ENCODE measurements at regions not wholly inside any gene's neighbourhood (a gene's known extent, or its start where the extent isn't known, plus 50 kb on each side); places are given as distances from the start of the nearest gene placed in this dataset.

GRCh38 chr2:52387937-52388590 is 1356.1 kb upstream of the NRXN1 start:
- Mint-ChIP-seq H3K36me3 (no peaks in the 10 kb centered on the region), H3K27me3 (no peaks in the 10 kb centered on the region), H3K9me3 (peaks cover 0 to 11% (median 0%) of the 10 kb centered on the region in 7 donors), H3K4me1 (no peaks in the 10 kb centered on the region), H3K27ac (no peak overlapping the region), H3K4me3 (no peak overlapping the region)
- DNase-seq, result no peak
- ATAC-seq (ENCODE audit: low read depth in 2 of 2), result no peak

GRCh38 chr2:52386433-52387030 is 1354.6 kb upstream of the NRXN1 start:
- Mint-ChIP-seq H3K27ac (no peak overlapping the region), H3K36me3 (no peaks in the 10 kb centered on the region), H3K9me3 (peaks cover 0 to 11% (median 1%) of the 10 kb centered on the region in 7 donors), H3K4me1 (no peaks in the 10 kb centered on the region), H3K4me3 (no peak overlapping the region), H3K27me3 (no peaks in the 10 kb centered on the region)
- DNase-seq (no peak), ATAC-seq (ENCODE audit: low read depth in 2 of 2) (no peak)

DNA sequence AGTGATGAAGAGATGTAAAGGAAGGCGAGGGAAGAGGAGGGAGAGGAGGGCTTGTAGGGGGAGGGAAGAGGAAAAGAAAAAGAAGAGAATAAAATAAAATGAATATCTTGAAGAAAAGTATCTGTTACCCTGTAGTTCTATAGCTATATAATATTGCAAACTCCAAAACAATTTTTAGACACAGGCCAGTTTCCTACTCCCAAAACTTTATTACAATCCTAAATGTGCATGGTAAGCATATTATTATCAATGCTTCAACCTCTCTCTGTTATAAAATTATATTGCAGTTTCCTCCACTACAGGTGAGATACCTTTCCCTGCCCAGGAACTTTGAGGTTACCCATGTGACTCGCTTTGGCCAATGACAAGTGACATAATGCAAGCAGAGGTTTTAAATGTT is 1351.6 kb upstream of the NRXN1 start:
- Mint-ChIP-seq H3K27ac (no peak overlapping the region), H3K4me3 (no peak overlapping the region), H3K9me3 (peaks cover 0 to 11% (median 1%) of the 10 kb centered on the region in 7 donors), H3K36me3 (no peaks in the 10 kb centered on the region), H3K4me1 (no peaks in the 10 kb centered on the region), H3K27me3 (no peaks in the 10 kb centered on the region)
- DNase-seq (no peak), ATAC-seq (ENCODE audit: low read depth in 2 of 2) (no peak)

- H3K4me1 Mint-ChIP-seq, result no peaks in the 10 kb centered on the region
- no peak overlapping the region for H3K4me3 Mint-ChIP-seq
- H3K36me3 Mint-ChIP-seq, result no peaks in the 10 kb centered on the region
- peaks cover 0 to 10% (median 4%) of the 10 kb centered on the region in 7 donors for H3K9me3 Mint-ChIP-seq
- no peak overlapping the region for H3K27ac Mint-ChIP-seq
- H3K27me3 Mint-ChIP-seq, result no peaks in the 10 kb centered on the region
- DNase-seq (no peak), ATAC-seq (ENCODE audit: low read depth in 2 of 2) (no peak)
These were observed 1337.2 kb upstream of the NRXN1 start for GRCh38 chr2:52369178-52369577.

- Mint-ChIP-seq H3K4me1 (no peaks in the 10 kb centered on the region), H3K36me3 (no peaks in the 10 kb centered on the region), H3K27ac (no peak overlapping the region), H3K27me3 (no peaks in the 10 kb centered on the region), H3K4me3 (no peak overlapping the region), H3K9me3 (peaks cover 0 to 10% (median 4%) of the 10 kb centered on the region in 7 donors)
- no peak for DNase-seq
- no peak for ATAC-seq (ENCODE audit: low read depth in 2 of 2)
These were observed 1336.2 kb upstream of the NRXN1 start for GRCh38 chr2:52368141-52368540.

GRCh38 chr2:52365946-52366345 is 1334.0 kb upstream of the NRXN1 start:
- H3K27ac Mint-ChIP-seq, result no peak overlapping the region
- H3K27me3 Mint-ChIP-seq, result no peaks in the 10 kb centered on the region
- no peaks in the 10 kb centered on the region for H3K36me3 Mint-ChIP-seq
- DNase-seq, result no peak
- H3K9me3 Mint-ChIP-seq, result peaks cover 0 to 10% (median 3%) of the 10 kb centered on the region in 7 donors
- ATAC-seq (ENCODE audit: low read depth in 2 of 2), result no peak
- no peak overlapping the region for H3K4me3 Mint-ChIP-seq
- no peaks in the 10 kb centered on the region for H3K4me1 Mint-ChIP-seq

DNA sequence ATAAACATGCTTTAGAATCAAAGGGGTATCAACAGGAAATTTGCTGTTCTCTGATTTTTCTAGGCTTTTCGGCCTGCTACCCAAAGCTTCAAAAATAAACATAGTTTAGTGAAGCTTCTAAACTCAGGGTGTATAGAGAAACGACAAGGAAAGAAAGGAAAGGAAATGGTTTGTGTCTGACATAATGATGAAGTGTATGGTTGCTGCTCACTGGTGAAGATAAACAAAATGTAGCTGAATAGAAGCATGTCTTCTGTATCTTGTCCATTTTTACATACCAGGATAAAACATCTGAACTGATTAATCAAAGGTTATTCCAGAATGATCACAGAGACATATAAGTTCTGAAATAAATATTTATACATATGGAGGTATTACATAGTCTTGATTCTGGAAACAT is 1324.6 kb upstream of the NRXN1 start:
- Mint-ChIP-seq H3K27me3 (no peaks in the 10 kb centered on the region), H3K4me3 (no peak overlapping the region), H3K27ac (no peak overlapping the region), H3K36me3 (no peaks in the 10 kb centered on the region), H3K4me1 (no peaks in the 10 kb centered on the region), H3K9me3 (peaks cover 3 to 16% (median 9%) of the 10 kb centered on the region in 7 donors)
- DNase-seq, result no peak
- no peak for ATAC-seq (ENCODE audit: low read depth in 2 of 2)

- Mint-ChIP-seq H3K27me3 (no peaks in the 10 kb centered on the region), H3K9me3 (peaks cover 0 to 10% (median 6%) of the 10 kb centered on the region in 7 donors), H3K4me1 (no peaks in the 10 kb centered on the region), H3K36me3 (no peaks in the 10 kb centered on the region), H3K27ac (no peak overlapping the region), H3K4me3 (no peak overlapping the region)
- no peak for ATAC-seq (ENCODE audit: low read depth in 2 of 2)
- DNase-seq, result no peak
These were observed 1315.4 kb upstream of the NRXN1 start for GRCh38 chr2:52347292-52347691.

GRCh38 chr2:52345676-52346075 is 1313.7 kb upstream of the NRXN1 start:
- DNase-seq (no peak), ATAC-seq (ENCODE audit: low read depth in 2 of 2) (no peak)
- H3K27me3 Mint-ChIP-seq, result no peaks in the 10 kb centered on the region
- H3K9me3 Mint-ChIP-seq, result peaks cover 0 to 13% (median 6%) of the 10 kb centered on the region in 7 donors
- no peaks in the 10 kb centered on the region for H3K4me1 Mint-ChIP-seq
- no peak overlapping the region for H3K4me3 Mint-ChIP-seq
- H3K27ac Mint-ChIP-seq, result peak overlapping the region in 1 of 6 donors; percentile 36
- no peaks in the 10 kb centered on the region for H3K36me3 Mint-ChIP-seq

- H3K9me3 Mint-ChIP-seq, result peaks cover 0 to 13% (median 6%) of the 10 kb centered on the region in 7 donors
- DNase-seq (no peak), ATAC-seq (ENCODE audit: low read depth in 2 of 2) (no peak)
- H3K4me1 Mint-ChIP-seq, result no peaks in the 10 kb centered on the region
- H3K4me3 Mint-ChIP-seq, result no peak overlapping the region
- no peak overlapping the region for H3K27ac Mint-ChIP-seq
- H3K36me3 Mint-ChIP-seq, result no peaks in the 10 kb centered on the region
- H3K27me3 Mint-ChIP-seq, result no peaks in the 10 kb centered on the region
These were observed 1313.2 kb upstream of the NRXN1 start for GRCh38 chr2:52345082-52345481.

GRCh38 chr2:52343706-52344266 is 1311.9 kb upstream of the NRXN1 start:
- H3K4me1 Mint-ChIP-seq, result no peaks in the 10 kb centered on the region
- ATAC-seq (ENCODE audit: low read depth in 2 of 2) (no peak), DNase-seq (no peak)
- H3K9me3 Mint-ChIP-seq, result peaks cover 0 to 7% (median under 1%) of the 10 kb centered on the region in 7 donors
- H3K27ac Mint-ChIP-seq, result no peak overlapping the region
- no peaks in the 10 kb centered on the region for H3K27me3 Mint-ChIP-seq
- H3K4me3 Mint-ChIP-seq, result no peak overlapping the region
- no peaks in the 10 kb centered on the region for H3K36me3 Mint-ChIP-seq

DNA sequence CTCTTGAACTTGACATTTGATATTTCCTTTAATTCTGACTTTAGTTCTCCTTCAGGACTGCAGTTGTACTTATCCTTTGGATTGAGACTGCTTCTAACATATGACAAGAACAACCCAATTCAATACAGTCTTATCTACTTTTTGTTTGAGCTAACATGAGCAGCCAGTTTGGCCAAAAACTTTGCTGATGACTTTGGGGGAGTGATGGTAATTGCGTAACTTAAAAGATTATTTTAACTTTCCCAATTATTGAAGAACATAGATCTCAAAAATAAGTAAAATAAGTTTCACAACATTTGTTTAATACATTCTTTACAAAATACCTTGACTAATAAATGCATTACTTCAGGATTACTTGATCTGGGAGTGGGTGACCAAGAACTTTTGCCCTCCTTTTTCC is 1311.1 kb upstream of the NRXN1 start:
- Mint-ChIP-seq H3K27ac (no peak overlapping the region), H3K4me1 (no peaks in the 10 kb centered on the region), H3K27me3 (no peaks in the 10 kb centered on the region), H3K9me3 (peaks cover 0 to 6% (median 0%) of the 10 kb centered on the region in 7 donors), H3K4me3 (no peak overlapping the region), H3K36me3 (no peaks in the 10 kb centered on the region)
- DNase-seq (no peak), ATAC-seq (ENCODE audit: low read depth in 2 of 2) (no peak)

DNA sequence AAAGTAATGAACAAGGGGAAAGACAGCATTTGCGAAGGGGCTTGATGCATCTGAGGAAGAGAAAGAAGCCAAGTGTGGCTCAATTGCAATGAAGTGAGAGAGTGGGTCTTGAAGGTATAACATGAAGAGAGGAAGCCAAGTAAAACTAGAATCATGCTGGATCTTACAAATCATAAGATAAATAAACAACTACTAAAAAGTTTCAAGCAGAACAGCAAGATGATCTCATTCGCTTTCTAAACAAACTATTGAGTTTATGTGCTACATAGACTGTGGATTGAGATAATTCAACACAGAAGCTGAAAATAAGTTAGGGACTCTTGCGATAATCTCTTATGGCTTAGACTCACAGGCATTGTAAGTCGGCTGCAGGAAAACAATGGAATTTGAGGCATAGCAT is 1310.5 kb upstream of the NRXN1 start:
- no peak for ATAC-seq (ENCODE audit: low read depth in 2 of 2)
- no peaks in the 10 kb centered on the region for H3K36me3 Mint-ChIP-seq
- H3K9me3 Mint-ChIP-seq, result peaks cover 0 to 6% (median 0%) of the 10 kb centered on the region in 7 donors
- no peaks in the 10 kb centered on the region for H3K4me1 Mint-ChIP-seq
- no peaks in the 10 kb centered on the region for H3K27me3 Mint-ChIP-seq
- no peak overlapping the region for H3K27ac Mint-ChIP-seq
- no peak overlapping the region for H3K4me3 Mint-ChIP-seq
- no peak for DNase-seq

- H3K27me3 Mint-ChIP-seq, result no peaks in the 10 kb centered on the region
- H3K4me1 Mint-ChIP-seq, result no peaks in the 10 kb centered on the region
These were observed 1309.8 kb upstream of the NRXN1 start for GRCh38 chr2:52341732-52342131.

More at GRCh38 chr2:52341732-52342131, 1309.8 kb upstream of the NRXN1 start:
- Mint-ChIP-seq H3K27ac (peak overlapping the region in 1 of 6 donors; percentile 15), H3K4me3 (no peak overlapping the region), H3K9me3 (peaks cover 0 to 6% (median 2%) of the 10 kb centered on the region in 7 donors), H3K36me3 (no peaks in the 10 kb centered on the region)
- DNase-seq, result no peak
- no peak for ATAC-seq (ENCODE audit: low read depth in 2 of 2)
